GM12878 (cell line): ENCODE measurements at regions not wholly inside any gene's neighbourhood (a gene's known extent, or its start where the extent isn't known, plus 50 kb on each side); places are given as distances from the start of the nearest gene placed in this dataset.

ENCODE experiments used
- ATAC-seq: fragments of 200-7000 bp; cut with Tn5 transposase; 3 replicates; pipeline ENCODE4 v1.9.1; 2020; ENCODE audit warnings: mild to moderate bottlenecking, moderate library complexity
- BruUV-seq: library from RNA; stranded (reverse); fragments of 400-500 nt; replicated peaks from 2 replicates; lab custom pipeline; 2021; lab: Mats Ljungman, UMichigan
- CTCF ChIA-PET: fragments of 300-600 bp; sonication (Branson Sonifier 250); formaldehyde crosslinking; extraction: SDS; loops from one replicate; lab custom pipeline; 2021; ENCODE audit warnings: inconsistent platforms; lab: Yijun Ruan, JAX
- POLR2A ChIA-PET: fragments of 350-600 bp; formaldehyde crosslinking; extraction: SDS; loops from one replicate; lab custom pipeline; 2021; ENCODE audit warnings: inconsistent platforms; lab: Charles Lee
- RAD21 ChIA-PET: fragments of 300-600 bp; sonication (Branson Sonifier 250); formaldehyde crosslinking; loops from one replicate; lab custom pipeline; 2023; ENCODE audit warnings: antibody characterized with exemption; ENCODE audit not compliant: unreplicated experiment; lab: Charles Lee
- SMC1A ChIA-PET: fragments of 300-600 bp; sonication (Branson Sonifier 250); formaldehyde crosslinking; loops from one replicate; lab custom pipeline; 2023; ENCODE audit not compliant: unreplicated experiment, uncharacterized antibody; lab: Charles Lee
- DNase-seq: peaks from one replicate; pipeline ENCODE4 v3.0.0-alpha.2; 2011; ENCODE audit warnings: low read depth, low spot score
- FAIRE-seq: peaks from 3 replicates; lab custom pipeline; 2011; peaks lifted over from hg19 to GRCh38; lab: Jason Lieb, UNC
- H2AFZ ChIP-seq: 2 replicates; pipeline ENCODE4 v1.6.0; 2011; ENCODE audit warnings: low read depth, low read length, control low read depth; ENCODE audit not compliant: control insufficient read depth
- H3K27ac ChIP-seq: 2 replicates; pipeline ENCODE4 v1.5.1; 2011; ENCODE audit warnings: control low read depth; ENCODE audit not compliant: control insufficient read depth, insufficient read depth
- H3K27me3 ChIP-seq, 2 experiments: replicated peaks in 1 of 2; 2 replicates each; pipeline versions ENCODE4 v1.6.0 to v1.6.1; 2011; ENCODE audit warnings: low read length in 1 of 2; ENCODE audit not compliant: control insufficient read depth in 2 of 2, insufficient read depth in 2 of 2
- H3K36me3 ChIP-seq, 2 experiments: 2 replicates each; pipeline ENCODE4 v1.5.1; 2011; ENCODE audit warnings: low read length in 1 of 2; ENCODE audit not compliant: control insufficient read depth in 2 of 2, insufficient read depth in 2 of 2
- H3K4me1 ChIP-seq: 2 replicates; pipeline ENCODE4 v1.6.1; 2011; ENCODE audit warnings: mild to moderate bottlenecking, low read length, moderate library complexity, mixed read lengths; ENCODE audit not compliant: control insufficient read depth, insufficient read depth
- H3K4me2 ChIP-seq: 2 replicates; pipeline ENCODE4 v1.6.0; 2011; ENCODE audit warnings: control low read depth; ENCODE audit not compliant: control insufficient read depth, insufficient read depth
- H3K4me3 ChIP-seq: fragments of 200-600 bp; sonication (generic); 2 replicates; pipeline ENCODE4 v1.5.1; 2016
- H3K79me2 ChIP-seq: 2 replicates; pipeline ENCODE4 v1.6.0; 2011; ENCODE audit warnings: low read length; ENCODE audit not compliant: control insufficient read depth, insufficient read depth
- H3K9ac ChIP-seq: 2 replicates; pipeline ENCODE4 v1.8.0; 2011; ENCODE audit warnings: low read length, control low read depth, mixed read lengths; ENCODE audit not compliant: control insufficient read depth, insufficient read depth
- H3K9me3 ChIP-seq: replicated peaks from 3 replicates; pipeline ENCODE4 v1.5.1; 2011; ENCODE audit warnings: mild to moderate bottlenecking, low read length; ENCODE audit not compliant: control insufficient read depth, insufficient read depth
- H4K20me1 ChIP-seq: 2 replicates; pipeline ENCODE4 v1.6.0; 2011; ENCODE audit not compliant: control insufficient read depth, insufficient read depth
- BCL11A ChIP-seq: IDR thresholded peaks from 2 replicates; pipeline ENCODE4 v1.6.1; 2011; ENCODE audit warnings: low read depth, low read length
- FOXK2 ChIP-seq: fragments of 450-650 bp; IDR thresholded peaks from 2 replicates; pipeline ENCODE4 v1.6.1; 2017; ENCODE audit warnings: mild to moderate bottlenecking, moderate library complexity
- GABPA ChIP-seq: IDR thresholded peaks from 2 replicates; pipeline ENCODE4 v1.6.1; 2014; ENCODE audit warnings: antibody characterized with exemption, low read depth, mild to moderate bottlenecking, inconsistent platforms
- MTA2 ChIP-seq: fragments of 450-650 bp; IDR thresholded peaks from 2 replicates; pipeline ENCODE4 v1.6.1; 2016; ENCODE audit warnings: low read depth, mild to moderate bottlenecking, moderate library complexity
- PAX8 ChIP-seq: fragments of 450-650 bp; IDR thresholded peaks from 2 replicates; pipeline ENCODE4 v1.6.1; 2017; ENCODE audit warnings: mild to moderate bottlenecking, moderate library complexity
- SIX5 ChIP-seq: IDR thresholded peaks from 2 replicates; pipeline ENCODE4 v1.6.1; 2011; ENCODE audit warnings: mild to moderate bottlenecking, low read depth, low read length, moderate library complexity; ENCODE audit not compliant: severe bottlenecking
- WGBS: methylation state at CpG from one replicate; pipeline ENCODE4 v1.1.6; 2016; ENCODE audit warnings: low lambda C conversion rate; ENCODE audit not compliant: insufficient replicate concordance, insufficient coverage; ENCODE audit errors: missing lambda C conversion rate; 5-methylcytosine and 5-hydroxymethylcytosine counted together
- in situ Hi-C: fragments of 300-500 bp; cut with MboI; formaldehyde crosslinking; loops from 9 replicates; pipeline ENCODE4 v1.14.3; 2018; ENCODE audit warnings: mixed read lengths
- intact Hi-C: fragments of 100-400 bp; cut with micrococcal nuclease; formaldehyde crosslinking; loops from one replicate; pipeline ENCODE4 v1.14.2; 2022; ENCODE audit not compliant: unreplicated experiment
- TF ChIP-seq, protein P1 (sequence below): fragments of 450-650 bp; IDR thresholded peaks from 2 replicates; pipeline ENCODE4 v1.6.1; 2017; ENCODE audit warnings: mild to moderate bottlenecking, moderate library complexity
- TF ChIP-seq, protein P2 (sequence below): fragments of 150-350 bp; IDR thresholded peaks from 2 replicates; pipeline ENCODE4 v1.6.1; 2014; ENCODE audit warnings: mild to moderate bottlenecking, low read depth, low read length
- TF ChIP-seq, protein P3 (sequence below): fragments of 450-650 bp; IDR thresholded peaks from 2 replicates; pipeline ENCODE4 v1.6.1; 2014; ENCODE audit warnings: mild to moderate bottlenecking
- TF ChIP-seq, protein P4 (sequence below): IDR thresholded peaks from 2 replicates; pipeline ENCODE4 v1.6.1; 2011; ENCODE audit warnings: mild to moderate bottlenecking, low read depth, low read length, moderate library complexity; ENCODE audit not compliant: insufficient replicate concordance
- TF ChIP-seq, protein P5 (sequence below): fragments of 450-650 bp; IDR thresholded peaks from 2 replicates; pipeline ENCODE4 v1.6.1; 2016; ENCODE audit warnings: mild to moderate bottlenecking
- TF ChIP-seq, protein P6 (sequence below): fragments of 450-650 bp; IDR thresholded peaks from 2 replicates; pipeline ENCODE4 v1.6.1; 2018; ENCODE audit warnings: borderline replicate concordance, mild to moderate bottlenecking; ENCODE audit not compliant: partially characterized antibody

DNA sequence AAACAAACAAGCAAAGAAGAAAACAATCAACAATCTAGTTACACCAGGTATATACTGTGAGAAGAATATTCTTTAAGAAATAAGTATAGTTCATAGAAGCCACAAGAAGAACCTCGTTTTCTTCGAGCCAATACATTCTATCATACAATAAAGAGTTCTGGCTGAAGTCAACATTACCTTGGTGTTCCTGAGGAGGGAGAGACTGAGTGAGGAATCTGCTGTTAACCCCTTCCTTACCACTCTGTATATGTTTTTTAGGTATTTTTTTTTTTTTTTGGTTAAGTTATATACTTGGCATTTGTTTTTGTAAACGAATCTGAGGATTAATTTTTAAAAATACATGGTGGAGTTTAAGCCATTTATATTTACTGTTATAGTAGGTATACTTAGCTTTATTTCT, 412.5 kb downstream of the NUP35 start:
- FAIRE-seq = no peak
- no TSS peak for BruUV-seq
- ATAC-seq = no peak
- Histone ChIP-seq H3K36me3 (no peaks in the 10 kb centered on the region), H3K9ac (no peak overlapping the region), H3K4me2 (no peak overlapping the region), H3K27ac (no peak overlapping the region), H4K20me1 (no peaks in the 10 kb centered on the region), H2AFZ (no peak overlapping the region), H3K4me3 (no peak overlapping the region), H3K9me3 (no peaks in the 10 kb centered on the region), H3K4me1 (no peaks in the 10 kb centered on the region), H3K79me2 (no peaks in the 10 kb centered on the region), H3K27me3 (no peaks in the 10 kb centered on the region; a peak in 1 of 4 replicates)
- ChIA-PET CTCF (no interaction called here), RAD21 (no interaction called here), SMC1A (interaction anchor here (0.7 to 3.3 kb wide), 2 partner anchors 10 to 187 kb away, joined by 3 to 9 read pairs; no protein-coding TSS in a partner anchor), POLR2A (interaction anchor here (0.7 kb wide), 1 partner anchor 426 kb away, joined by 8 read pairs; no protein-coding TSS in a partner anchor)
- DNase-seq = no peak
- in situ Hi-C loops = no loop called here
- 49% methylated on average over 3 of the region's 3 CpGs for WGBS
- intact Hi-C loops = loop anchor here (5.0 kb wide), 1 partner anchor 34 kb away; no protein-coding TSS in a partner anchor
- TF ChIP-seq, protein P1, sequence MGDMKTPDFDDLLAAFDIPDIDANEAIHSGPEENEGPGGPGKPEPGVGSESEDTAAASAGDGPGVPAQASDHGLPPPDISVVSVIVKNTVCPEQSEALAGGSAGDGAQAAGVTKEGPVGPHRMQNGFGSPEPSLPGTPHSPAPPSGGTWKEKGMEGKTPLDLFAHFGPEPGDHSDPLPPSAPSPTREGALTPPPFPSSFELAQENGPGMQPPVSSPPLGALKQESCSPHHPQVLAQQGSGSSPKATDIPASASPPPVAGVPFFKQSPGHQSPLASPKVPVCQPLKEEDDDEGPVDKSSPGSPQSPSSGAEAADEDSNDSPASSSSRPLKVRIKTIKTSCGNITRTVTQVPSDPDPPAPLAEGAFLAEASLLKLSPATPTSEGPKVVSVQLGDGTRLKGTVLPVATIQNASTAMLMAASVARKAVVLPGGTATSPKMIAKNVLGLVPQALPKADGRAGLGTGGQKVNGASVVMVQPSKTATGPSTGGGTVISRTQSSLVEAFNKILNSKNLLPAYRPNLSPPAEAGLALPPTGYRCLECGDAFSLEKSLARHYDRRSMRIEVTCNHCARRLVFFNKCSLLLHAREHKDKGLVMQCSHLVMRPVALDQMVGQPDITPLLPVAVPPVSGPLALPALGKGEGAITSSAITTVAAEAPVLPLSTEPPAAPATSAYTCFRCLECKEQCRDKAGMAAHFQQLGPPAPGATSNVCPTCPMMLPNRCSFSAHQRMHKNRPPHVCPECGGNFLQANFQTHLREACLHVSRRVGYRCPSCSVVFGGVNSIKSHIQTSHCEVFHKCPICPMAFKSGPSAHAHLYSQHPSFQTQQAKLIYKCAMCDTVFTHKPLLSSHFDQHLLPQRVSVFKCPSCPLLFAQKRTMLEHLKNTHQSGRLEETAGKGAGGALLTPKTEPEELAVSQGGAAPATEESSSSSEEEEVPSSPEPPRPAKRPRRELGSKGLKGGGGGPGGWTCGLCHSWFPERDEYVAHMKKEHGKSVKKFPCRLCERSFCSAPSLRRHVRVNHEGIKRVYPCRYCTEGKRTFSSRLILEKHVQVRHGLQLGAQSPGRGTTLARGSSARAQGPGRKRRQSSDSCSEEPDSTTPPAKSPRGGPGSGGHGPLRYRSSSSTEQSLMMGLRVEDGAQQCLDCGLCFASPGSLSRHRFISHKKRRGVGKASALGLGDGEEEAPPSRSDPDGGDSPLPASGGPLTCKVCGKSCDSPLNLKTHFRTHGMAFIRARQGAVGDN = no peak
- TF ChIP-seq, protein P2, sequence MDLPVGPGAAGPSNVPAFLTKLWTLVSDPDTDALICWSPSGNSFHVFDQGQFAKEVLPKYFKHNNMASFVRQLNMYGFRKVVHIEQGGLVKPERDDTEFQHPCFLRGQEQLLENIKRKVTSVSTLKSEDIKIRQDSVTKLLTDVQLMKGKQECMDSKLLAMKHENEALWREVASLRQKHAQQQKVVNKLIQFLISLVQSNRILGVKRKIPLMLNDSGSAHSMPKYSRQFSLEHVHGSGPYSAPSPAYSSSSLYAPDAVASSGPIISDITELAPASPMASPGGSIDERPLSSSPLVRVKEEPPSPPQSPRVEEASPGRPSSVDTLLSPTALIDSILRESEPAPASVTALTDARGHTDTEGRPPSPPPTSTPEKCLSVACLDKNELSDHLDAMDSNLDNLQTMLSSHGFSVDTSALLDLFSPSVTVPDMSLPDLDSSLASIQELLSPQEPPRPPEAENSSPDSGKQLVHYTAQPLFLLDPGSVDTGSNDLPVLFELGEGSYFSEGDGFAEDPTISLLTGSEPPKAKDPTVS = no peak
- no peak for TF ChIP-seq PAX8
- TF ChIP-seq, protein P3, sequence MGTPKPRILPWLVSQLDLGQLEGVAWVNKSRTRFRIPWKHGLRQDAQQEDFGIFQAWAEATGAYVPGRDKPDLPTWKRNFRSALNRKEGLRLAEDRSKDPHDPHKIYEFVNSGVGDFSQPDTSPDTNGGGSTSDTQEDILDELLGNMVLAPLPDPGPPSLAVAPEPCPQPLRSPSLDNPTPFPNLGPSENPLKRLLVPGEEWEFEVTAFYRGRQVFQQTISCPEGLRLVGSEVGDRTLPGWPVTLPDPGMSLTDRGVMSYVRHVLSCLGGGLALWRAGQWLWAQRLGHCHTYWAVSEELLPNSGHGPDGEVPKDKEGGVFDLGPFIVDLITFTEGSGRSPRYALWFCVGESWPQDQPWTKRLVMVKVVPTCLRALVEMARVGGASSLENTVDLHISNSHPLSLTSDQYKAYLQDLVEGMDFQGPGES = no peak
- TF ChIP-seq MTA2 = no peak
- TF ChIP-seq BCL11A = no peak
- no peak for TF ChIP-seq SIX5
- TF ChIP-seq, protein P4, sequence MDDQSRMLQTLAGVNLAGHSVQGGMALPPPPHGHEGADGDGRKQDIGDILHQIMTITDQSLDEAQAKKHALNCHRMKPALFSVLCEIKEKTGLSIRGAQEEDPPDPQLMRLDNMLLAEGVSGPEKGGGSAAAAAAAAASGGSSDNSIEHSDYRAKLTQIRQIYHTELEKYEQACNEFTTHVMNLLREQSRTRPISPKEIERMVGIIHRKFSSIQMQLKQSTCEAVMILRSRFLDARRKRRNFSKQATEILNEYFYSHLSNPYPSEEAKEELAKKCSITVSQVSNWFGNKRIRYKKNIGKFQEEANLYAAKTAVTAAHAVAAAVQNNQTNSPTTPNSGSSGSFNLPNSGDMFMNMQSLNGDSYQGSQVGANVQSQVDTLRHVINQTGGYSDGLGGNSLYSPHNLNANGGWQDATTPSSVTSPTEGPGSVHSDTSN = no peak
- no peak for TF ChIP-seq FOXK2
- TF ChIP-seq, protein P5, sequence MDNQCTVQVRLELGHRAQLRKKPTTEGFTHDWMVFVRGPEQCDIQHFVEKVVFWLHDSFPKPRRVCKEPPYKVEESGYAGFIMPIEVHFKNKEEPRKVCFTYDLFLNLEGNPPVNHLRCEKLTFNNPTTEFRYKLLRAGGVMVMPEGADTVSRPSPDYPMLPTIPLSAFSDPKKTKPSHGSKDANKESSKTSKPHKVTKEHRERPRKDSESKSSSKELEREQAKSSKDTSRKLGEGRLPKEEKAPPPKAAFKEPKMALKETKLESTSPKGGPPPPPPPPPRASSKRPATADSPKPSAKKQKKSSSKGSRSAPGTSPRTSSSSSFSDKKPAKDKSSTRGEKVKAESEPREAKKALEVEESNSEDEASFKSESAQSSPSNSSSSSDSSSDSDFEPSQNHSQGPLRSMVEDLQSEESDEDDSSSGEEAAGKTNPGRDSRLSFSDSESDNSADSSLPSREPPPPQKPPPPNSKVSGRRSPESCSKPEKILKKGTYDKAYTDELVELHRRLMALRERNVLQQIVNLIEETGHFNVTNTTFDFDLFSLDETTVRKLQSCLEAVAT = no peak
- TF ChIP-seq GABPA = no peak
- TF ChIP-seq, protein P6, sequence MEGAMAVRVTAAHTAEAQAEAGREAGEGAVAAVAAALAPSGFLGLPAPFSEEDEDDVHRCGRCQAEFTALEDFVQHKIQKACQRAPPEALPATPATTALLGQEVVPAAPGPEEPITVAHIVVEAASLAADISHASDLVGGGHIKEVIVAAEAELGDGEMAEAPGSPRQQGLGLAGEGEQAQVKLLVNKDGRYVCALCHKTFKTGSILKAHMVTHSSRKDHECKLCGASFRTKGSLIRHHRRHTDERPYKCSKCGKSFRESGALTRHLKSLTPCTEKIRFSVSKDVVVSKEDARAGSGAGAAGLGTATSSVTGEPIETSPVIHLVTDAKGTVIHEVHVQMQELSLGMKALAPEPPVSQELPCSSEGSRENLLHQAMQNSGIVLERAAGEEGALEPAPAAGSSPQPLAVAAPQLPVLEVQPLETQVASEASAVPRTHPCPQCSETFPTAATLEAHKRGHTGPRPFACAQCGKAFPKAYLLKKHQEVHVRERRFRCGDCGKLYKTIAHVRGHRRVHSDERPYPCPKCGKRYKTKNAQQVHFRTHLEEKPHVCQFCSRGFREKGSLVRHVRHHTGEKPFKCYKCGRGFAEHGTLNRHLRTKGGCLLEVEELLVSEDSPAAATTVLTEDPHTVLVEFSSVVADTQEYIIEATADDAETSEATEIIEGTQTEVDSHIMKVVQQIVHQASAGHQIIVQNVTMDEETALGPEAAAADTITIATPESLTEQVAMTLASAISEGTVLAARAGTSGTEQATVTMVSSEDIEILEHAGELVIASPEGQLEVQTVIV = no peak
